HCT116 (cell line): ENCODE measurements at regions not wholly inside any gene's neighbourhood (a gene's known extent, or its start where the extent isn't known, plus 50 kb on each side); places are given as distances from the start of the nearest gene placed in this dataset.

Source experiments
- ATAC-seq: fragments of 200-7000 bp; cut with Tn5 transposase; 2 replicates; pipeline ENCODE4 v1.9.1; 2020; ENCODE audit warnings: mild to moderate bottlenecking, moderate library complexity
- BruUV-seq: library from RNA; stranded (reverse); fragments of 400-500 nt; replicated peaks from 2 replicates; lab custom pipeline; 2021; lab: Mats Ljungman, UMichigan
- CTCF ChIA-PET: fragments of 300-600 bp; sonication (Branson Sonifier 250); formaldehyde crosslinking; loops from one replicate; lab custom pipeline; 2021; ENCODE audit warnings: antibody characterized with exemption; lab: Charles Lee
- POLR2A ChIA-PET: fragments of 300-600, 350-600 bp; sonication (Branson Sonifier 250); formaldehyde crosslinking; loops from one replicate; lab custom pipeline; 2021; ENCODE audit warnings: antibody characterized with exemption; lab: Charles Lee
- RAD21 ChIA-PET, 2 experiments: fragments of 300-600 bp; sonication (Branson Sonifier 250); formaldehyde crosslinking; loops; one replicate each; lab custom pipeline; 2023; ENCODE audit warnings: low total read pairs in 2 of 2; ENCODE audit not compliant: uncharacterized antibody in 2 of 2, unreplicated experiment in 2 of 2, low non-redundant PET in 1 of 2; lab: Charles Lee
- DNase-seq: peaks from one replicate; pipeline ENCODE4 v3.0.0-alpha.2; 2010; ENCODE audit warnings: low read depth, low spot score
- H2AFZ ChIP-seq: fragments of 200-600 bp; shearing (Covaris generic), sonication (generic); 2 replicates; pipeline ENCODE4 v1.6.1; 2017; ENCODE audit warnings: low read depth, mixed run types, mixed read lengths, antibody characterized with exemption, low read length; ENCODE audit not compliant: poor library complexity, severe bottlenecking
- H3K27ac ChIP-seq: 2 replicates; pipeline ENCODE4 v1.5.1; 2012; ENCODE audit warnings: low read depth, low read length
- H3K27me3 ChIP-seq: fragments of 200-600 bp; sonication (generic); 2 replicates; pipeline ENCODE4 v1.6.1; 2016; ENCODE audit warnings: mixed run types, low read length, mixed read lengths; ENCODE audit not compliant: insufficient read depth
- H3K36me3 ChIP-seq, 2 experiments: fragments of 200-500 bp in 1 of 2; fragments of 200-600 bp in 1 of 2; sonication (Bioruptor generic) in 1 of 2; sonication (generic) in 1 of 2; 2 replicates each; pipeline versions ENCODE4 v1.5.1 to v1.6.1; 2014 to 2016; ENCODE audit warnings: low read length in 2 of 2, inconsistent platforms in 1 of 2, mixed read lengths in 1 of 2, mixed run types in 1 of 2; ENCODE audit not compliant: insufficient read depth in 2 of 2, control insufficient read depth in 1 of 2
- H3K4me1 ChIP-seq, 2 experiments: fragments of 200-600 bp in 1 of 2; sonication (generic) in 1 of 2; 2 replicates each; pipeline versions ENCODE4 v1.5.1 to v1.6.1; 2012 to 2017; ENCODE audit warnings: low read length in 2 of 2, inconsistent platforms in 1 of 2, mild to moderate bottlenecking in 1 of 2, mixed read lengths in 1 of 2, mixed run types in 1 of 2, moderate library complexity in 1 of 2; ENCODE audit not compliant: insufficient read depth in 2 of 2, control insufficient read depth in 1 of 2
- H3K4me2 ChIP-seq: fragments of 200-600 bp; sonication (generic); 2 replicates; pipeline ENCODE4 v1.6.1; 2017; ENCODE audit warnings: mixed run types, low read length, mixed read lengths
- H3K4me3 ChIP-seq, 2 experiments: fragments of 200-600 bp in 1 of 2; sonication (generic) in 1 of 2; replicated peaks in 1 of 2; 2 replicates each; pipeline ENCODE4 v1.5.1; 2011 to 2016; ENCODE audit warnings: low read length in 2 of 2, control low read depth in 1 of 2, low read depth in 1 of 2, mild to moderate bottlenecking in 1 of 2, mixed read lengths in 1 of 2, mixed run types in 1 of 2
- H3K79me2 ChIP-seq: fragments of 200-600 bp; sonication (generic); 2 replicates; pipeline ENCODE4 v1.6.1; 2017; ENCODE audit warnings: mild to moderate bottlenecking, mixed run types, low read length, moderate library complexity, mixed read lengths; ENCODE audit not compliant: insufficient read depth
- H3K9ac ChIP-seq: fragments of 200-600 bp; sonication (generic); 2 replicates; pipeline ENCODE4 v1.6.1; 2016; ENCODE audit warnings: low read length, mixed read lengths
- H3K9me2 ChIP-seq: fragments of 200-600 bp; sonication (generic), shearing (Covaris generic); 2 replicates; pipeline ENCODE4 v1.6.1; 2017; ENCODE audit warnings: mixed run types, mild to moderate bottlenecking, moderate library complexity; ENCODE audit not compliant: insufficient read depth
- H3K9me3 ChIP-seq, 2 experiments: fragments of 200-500 bp in 1 of 2; fragments of 200-600 bp in 1 of 2; sonication (Bioruptor generic) in 1 of 2; sonication (generic) in 1 of 2; 2 replicates each; pipeline ENCODE4 v1.6.1; 2014 to 2017; ENCODE audit warnings: low read length in 2 of 2, mixed read lengths in 2 of 2, inconsistent platforms in 1 of 2, low read depth in 1 of 2, mild to moderate bottlenecking in 1 of 2, mixed run types in 1 of 2, moderate library complexity in 1 of 2; ENCODE audit not compliant: control insufficient read depth in 1 of 2, insufficient read depth in 1 of 2
- H4K20me1 ChIP-seq: fragments of 200-600 bp; sonication (generic), shearing (Covaris generic); 2 replicates; pipeline ENCODE4 v1.6.1; 2017; ENCODE audit warnings: mixed run types, mild to moderate bottlenecking, moderate library complexity; ENCODE audit not compliant: insufficient read depth
- CBX3 ChIP-seq: IDR thresholded peaks from 2 replicates; pipeline ENCODE4 v1.6.1; 2012; ENCODE audit warnings: low read depth
- CEBPB ChIP-seq: IDR thresholded peaks from 2 replicates; pipeline ENCODE4 v1.6.1; 2012; ENCODE audit warnings: low read depth
- EGR1 ChIP-seq: IDR thresholded peaks from 2 replicates; pipeline ENCODE4 v1.6.1; 2012; ENCODE audit warnings: low read depth
- EZH2 ChIP-seq: fragments of 200-600 bp; sonication (generic); IDR thresholded peaks from 2 replicates; pipeline ENCODE4 v1.6.1; 2017; ENCODE audit warnings: antibody characterized with exemption, mixed run types
- EZH2phosphoT487 ChIP-seq: fragments of 200-600 bp; IDR thresholded peaks from 2 replicates; pipeline ENCODE4 v1.6.1; 2018; ENCODE audit warnings: antibody characterized with exemption, borderline replicate concordance
- FOSL1 ChIP-seq: IDR thresholded peaks from 2 replicates; pipeline ENCODE4 v1.6.1; 2012; ENCODE audit warnings: low read depth
- POLR2A ChIP-seq: IDR thresholded peaks from 2 replicates; pipeline ENCODE4 v1.7.0; 2011; ENCODE audit warnings: borderline replicate concordance; ENCODE audit not compliant: insufficient read depth, insufficient read length; ENCODE audit errors: extremely low read depth
- POLR2AphosphoS5 ChIP-seq: IDR thresholded peaks from 2 replicates; pipeline ENCODE4 v1.6.1; 2011; ENCODE audit warnings: mild to moderate bottlenecking, low read depth, low read length, moderate library complexity
- RAD21 ChIP-seq: IDR thresholded peaks from 2 replicates; pipeline ENCODE4 v1.6.1; 2012; ENCODE audit warnings: low read depth, mild to moderate bottlenecking
- SRF ChIP-seq: IDR thresholded peaks from 2 replicates; pipeline ENCODE4 v1.6.1; 2012; ENCODE audit warnings: low read depth
- TCF7L2 ChIP-seq: IDR thresholded peaks from 2 replicates; pipeline ENCODE4 v1.7.0; 2011; ENCODE audit warnings: borderline replicate concordance, inconsistent platforms; ENCODE audit not compliant: insufficient read depth, insufficient read length; ENCODE audit errors: extremely low read depth
- YY1 ChIP-seq: IDR thresholded peaks from 2 replicates; pipeline ENCODE4 v1.6.1; 2011; ENCODE audit warnings: low read length, low read depth, moderate library complexity, mild to moderate bottlenecking; ENCODE audit not compliant: insufficient replicate concordance; ENCODE audit errors: extremely low read depth
- ZNF274 ChIP-seq: fragments of 200-500 bp; sonication (Bioruptor generic); IDR thresholded peaks from 2 replicates; pipeline ENCODE4 v1.6.1; 2014; ENCODE audit warnings: mild to moderate bottlenecking, low read depth, low read length, inconsistent platforms
- intact Hi-C: fragments of 100-400 bp; cut with micrococcal nuclease; formaldehyde crosslinking; loops from 2 replicates; pipeline ENCODE4 v1.10.0; 2022
- TF ChIP-seq, protein P1 (sequence below): IDR thresholded peaks from 2 replicates; pipeline ENCODE4 v1.6.1; 2012; ENCODE audit warnings: low read depth
- TF ChIP-seq, protein P2 (sequence below): IDR thresholded peaks from 2 replicates; pipeline ENCODE4 v1.6.1; 2012
- TF ChIP-seq, protein P3 (sequence below): IDR thresholded peaks from 2 replicates; pipeline ENCODE4 v1.6.1; 2012
- TF ChIP-seq, protein P4 (sequence below): IDR thresholded peaks from 2 replicates; pipeline ENCODE4 v1.6.1; 2011; ENCODE audit warnings: mild to moderate bottlenecking, low read length, moderate library complexity; ENCODE audit not compliant: insufficient replicate concordance; ENCODE audit errors: extremely low read depth

DNA sequence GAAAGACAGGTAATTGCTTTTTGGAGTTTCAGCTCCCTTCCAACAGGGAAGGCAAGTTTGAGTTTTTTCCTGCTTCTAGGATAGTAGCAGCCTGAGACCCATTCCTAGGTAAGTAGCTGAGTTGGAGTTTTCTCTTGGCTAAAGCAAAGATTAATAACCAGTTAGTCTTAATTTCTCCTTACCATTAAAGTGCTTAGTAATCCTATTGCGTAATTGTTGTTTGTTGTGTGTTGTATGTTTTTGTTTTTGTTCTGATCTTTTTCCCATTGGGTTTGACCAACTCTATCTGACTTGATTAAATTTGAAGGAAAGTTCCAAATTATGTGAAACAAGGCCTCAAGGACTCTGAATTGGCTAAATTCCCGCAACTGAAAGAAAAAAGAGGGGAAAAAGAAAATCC lies 83.5 kb downstream of the TBX22 start:
- H3K79me2 ChIP-seq = no peaks in the 10 kb centered on the region
- H3K4me2 ChIP-seq = no peak overlapping the region
- ChIA-PET RAD21 (no interaction called here), POLR2A (no interaction called here), CTCF (no interaction called here)
- DNase-seq = no peak
- TF ChIP-seq YY1 = no peak
- no peak for TF ChIP-seq SRF
- no peak for TF ChIP-seq POLR2A
- TF ChIP-seq, protein P1, sequence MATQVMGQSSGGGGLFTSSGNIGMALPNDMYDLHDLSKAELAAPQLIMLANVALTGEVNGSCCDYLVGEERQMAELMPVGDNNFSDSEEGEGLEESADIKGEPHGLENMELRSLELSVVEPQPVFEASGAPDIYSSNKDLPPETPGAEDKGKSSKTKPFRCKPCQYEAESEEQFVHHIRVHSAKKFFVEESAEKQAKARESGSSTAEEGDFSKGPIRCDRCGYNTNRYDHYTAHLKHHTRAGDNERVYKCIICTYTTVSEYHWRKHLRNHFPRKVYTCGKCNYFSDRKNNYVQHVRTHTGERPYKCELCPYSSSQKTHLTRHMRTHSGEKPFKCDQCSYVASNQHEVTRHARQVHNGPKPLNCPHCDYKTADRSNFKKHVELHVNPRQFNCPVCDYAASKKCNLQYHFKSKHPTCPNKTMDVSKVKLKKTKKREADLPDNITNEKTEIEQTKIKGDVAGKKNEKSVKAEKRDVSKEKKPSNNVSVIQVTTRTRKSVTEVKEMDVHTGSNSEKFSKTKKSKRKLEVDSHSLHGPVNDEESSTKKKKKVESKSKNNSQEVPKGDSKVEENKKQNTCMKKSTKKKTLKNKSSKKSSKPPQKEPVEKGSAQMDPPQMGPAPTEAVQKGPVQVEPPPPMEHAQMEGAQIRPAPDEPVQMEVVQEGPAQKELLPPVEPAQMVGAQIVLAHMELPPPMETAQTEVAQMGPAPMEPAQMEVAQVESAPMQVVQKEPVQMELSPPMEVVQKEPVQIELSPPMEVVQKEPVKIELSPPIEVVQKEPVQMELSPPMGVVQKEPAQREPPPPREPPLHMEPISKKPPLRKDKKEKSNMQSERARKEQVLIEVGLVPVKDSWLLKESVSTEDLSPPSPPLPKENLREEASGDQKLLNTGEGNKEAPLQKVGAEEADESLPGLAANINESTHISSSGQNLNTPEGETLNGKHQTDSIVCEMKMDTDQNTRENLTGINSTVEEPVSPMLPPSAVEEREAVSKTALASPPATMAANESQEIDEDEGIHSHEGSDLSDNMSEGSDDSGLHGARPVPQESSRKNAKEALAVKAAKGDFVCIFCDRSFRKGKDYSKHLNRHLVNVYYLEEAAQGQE = no peak
- TF ChIP-seq POLR2AphosphoS5 = no peak
- TF ChIP-seq, protein P2, sequence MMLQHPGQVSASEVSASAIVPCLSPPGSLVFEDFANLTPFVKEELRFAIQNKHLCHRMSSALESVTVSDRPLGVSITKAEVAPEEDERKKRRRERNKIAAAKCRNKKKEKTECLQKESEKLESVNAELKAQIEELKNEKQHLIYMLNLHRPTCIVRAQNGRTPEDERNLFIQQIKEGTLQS = no peak
- no peak for TF ChIP-seq ZNF274
- no peak for TF ChIP-seq CBX3
- TF ChIP-seq EGR1 = no peak
- TF ChIP-seq FOSL1 = no peak
- no peak for TF ChIP-seq TCF7L2
- TF ChIP-seq EZH2 = no peak
- TF ChIP-seq, protein P3, sequence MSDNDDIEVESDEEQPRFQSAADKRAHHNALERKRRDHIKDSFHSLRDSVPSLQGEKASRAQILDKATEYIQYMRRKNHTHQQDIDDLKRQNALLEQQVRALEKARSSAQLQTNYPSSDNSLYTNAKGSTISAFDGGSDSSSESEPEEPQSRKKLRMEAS = no peak
- TF ChIP-seq EZH2phosphoT487 = no peak
- no peak for TF ChIP-seq CEBPB
- TF ChIP-seq, protein P4, sequence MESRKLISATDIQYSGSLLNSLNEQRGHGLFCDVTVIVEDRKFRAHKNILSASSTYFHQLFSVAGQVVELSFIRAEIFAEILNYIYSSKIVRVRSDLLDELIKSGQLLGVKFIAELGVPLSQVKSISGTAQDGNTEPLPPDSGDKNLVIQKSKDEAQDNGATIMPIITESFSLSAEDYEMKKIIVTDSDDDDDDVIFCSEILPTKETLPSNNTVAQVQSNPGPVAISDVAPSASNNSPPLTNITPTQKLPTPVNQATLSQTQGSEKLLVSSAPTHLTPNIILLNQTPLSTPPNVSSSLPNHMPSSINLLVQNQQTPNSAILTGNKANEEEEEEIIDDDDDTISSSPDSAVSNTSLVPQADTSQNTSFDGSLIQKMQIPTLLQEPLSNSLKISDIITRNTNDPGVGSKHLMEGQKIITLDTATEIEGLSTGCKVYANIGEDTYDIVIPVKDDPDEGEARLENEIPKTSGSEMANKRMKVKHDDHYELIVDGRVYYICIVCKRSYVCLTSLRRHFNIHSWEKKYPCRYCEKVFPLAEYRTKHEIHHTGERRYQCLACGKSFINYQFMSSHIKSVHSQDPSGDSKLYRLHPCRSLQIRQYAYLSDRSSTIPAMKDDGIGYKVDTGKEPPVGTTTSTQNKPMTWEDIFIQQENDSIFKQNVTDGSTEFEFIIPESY = no peak
- no peak for TF ChIP-seq RAD21
- ATAC-seq = no peak
- no peaks in the 10 kb centered on the region for H4K20me1 ChIP-seq
- H2AFZ ChIP-seq = no peak overlapping the region
- H3K9me2 ChIP-seq = no peaks in the 10 kb centered on the region
- no peaks in the 10 kb centered on the region for H3K27me3 ChIP-seq
- H3K36me3 ChIP-seq = no peaks in the 10 kb centered on the region
- no TSS peak for BruUV-seq
- intact Hi-C loops = no loop called here
- H3K4me1 ChIP-seq = no peaks in the 10 kb centered on the region
- no peak overlapping the region for H3K9ac ChIP-seq
- H3K9me3 ChIP-seq = no peaks in the 10 kb centered on the region
- no peak overlapping the region for H3K27ac ChIP-seq
- H3K4me3 ChIP-seq = no peak overlapping the region
